Uterus (tissue), 2 donors: ENCODE measurements at regions not wholly inside any gene's neighbourhood (a gene's known extent, or its start where the extent isn't known, plus 50 kb on each side); places are given as distances from the start of the nearest gene placed in this dataset.

Experiments used
- CTCF ChIP-seq, 4 experiments: fragments of 200-600 bp in 2 of 4; fragments of 450-650 bp in 2 of 4; sonication (generic) in 2 of 4; IDR thresholded peaks; one replicate each; pipeline ENCODE4 v1.5.1; 2016 to 2019; ENCODE audit warnings: antibody characterized with exemption in 4 of 4, mild to moderate bottlenecking in 2 of 4, moderate library complexity in 1 of 4
- POLR2A ChIP-seq, 2 donors: fragments of 450-650 bp; IDR thresholded peaks; one replicate each; pipeline ENCODE4 v1.6.1; 2016; ENCODE audit warnings: antibody characterized with exemption in 2 of 2, mild to moderate bottlenecking in 1 of 2, moderate library complexity in 1 of 2

- TF ChIP-seq CTCF (IDR thresholded peaks at IDR 0.05): no peak
- TF ChIP-seq POLR2A (IDR thresholded peaks at IDR 0.05): no peak
Measured at GRCh38 chr3:102092617-102093466, 243.5 kb downstream of the NFKBIZ start.
